ENCODE measurements at regions not wholly inside any gene's neighbourhood (a gene's known extent, or its start where the extent isn't known, plus 50 kb on each side); places are given as distances from the start of the nearest gene placed in this dataset.

DNA sequence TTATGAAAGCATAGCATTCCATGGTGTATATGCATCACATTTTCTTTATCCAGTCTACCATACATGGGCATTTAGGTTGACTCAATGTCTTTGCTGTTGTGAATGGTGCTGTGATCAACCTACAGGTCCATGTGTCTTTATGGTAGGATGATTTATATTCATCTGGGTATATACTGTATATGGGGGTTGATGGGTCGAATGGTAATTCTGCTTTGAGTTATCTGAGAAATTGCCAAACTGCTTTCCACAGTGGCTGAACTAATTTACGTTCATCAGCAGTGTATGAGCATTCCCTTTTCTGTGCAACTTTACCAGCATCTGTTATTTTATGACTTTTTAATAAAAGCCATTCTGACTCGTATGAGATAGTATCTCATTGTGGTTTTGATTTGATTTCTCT is 662.4 kb upstream of the BCHE start:
- no peak for DNase-seq

DNA sequence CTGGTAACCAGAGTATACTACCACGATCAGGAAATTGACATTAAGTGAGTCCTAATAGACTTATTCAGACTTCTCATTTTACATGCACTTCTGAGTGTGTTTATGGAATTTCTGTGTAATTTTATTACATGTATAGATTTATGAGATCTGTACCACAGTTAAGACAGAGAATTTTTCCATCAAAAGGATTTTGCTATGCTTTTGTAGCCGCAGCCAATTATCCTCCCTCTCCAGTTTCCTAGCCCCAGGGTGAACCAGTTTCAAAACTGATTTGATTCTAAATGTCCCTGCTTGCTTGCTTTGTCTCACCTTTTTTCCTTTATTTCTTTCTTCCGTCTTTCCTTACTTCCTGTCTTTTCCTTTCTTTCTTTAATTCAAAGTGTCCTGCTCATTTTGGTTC is 661.2 kb upstream of the BCHE start:
- no peak for DNase-seq

DNA sequence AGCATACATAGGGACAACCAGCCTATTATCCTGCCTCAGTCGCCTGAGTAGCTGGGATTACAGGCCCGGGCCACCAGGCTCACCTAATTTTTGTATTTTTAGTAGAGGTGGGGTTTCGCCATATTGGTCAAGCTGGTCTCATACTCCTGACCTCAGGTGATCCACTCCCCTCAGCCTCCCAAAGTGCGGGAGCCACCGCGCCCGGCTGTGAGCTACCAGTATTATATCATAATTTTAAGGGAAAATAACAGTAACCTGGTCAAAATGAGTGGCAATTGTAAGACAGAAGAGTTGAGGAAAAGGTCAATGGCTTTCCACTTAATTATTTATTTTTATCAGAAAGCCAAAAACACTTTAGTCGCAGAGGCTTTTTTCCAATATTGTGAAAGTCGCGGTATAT is 652.6 kb upstream of the BCHE start:
- no peak for DNase-seq

DNA sequence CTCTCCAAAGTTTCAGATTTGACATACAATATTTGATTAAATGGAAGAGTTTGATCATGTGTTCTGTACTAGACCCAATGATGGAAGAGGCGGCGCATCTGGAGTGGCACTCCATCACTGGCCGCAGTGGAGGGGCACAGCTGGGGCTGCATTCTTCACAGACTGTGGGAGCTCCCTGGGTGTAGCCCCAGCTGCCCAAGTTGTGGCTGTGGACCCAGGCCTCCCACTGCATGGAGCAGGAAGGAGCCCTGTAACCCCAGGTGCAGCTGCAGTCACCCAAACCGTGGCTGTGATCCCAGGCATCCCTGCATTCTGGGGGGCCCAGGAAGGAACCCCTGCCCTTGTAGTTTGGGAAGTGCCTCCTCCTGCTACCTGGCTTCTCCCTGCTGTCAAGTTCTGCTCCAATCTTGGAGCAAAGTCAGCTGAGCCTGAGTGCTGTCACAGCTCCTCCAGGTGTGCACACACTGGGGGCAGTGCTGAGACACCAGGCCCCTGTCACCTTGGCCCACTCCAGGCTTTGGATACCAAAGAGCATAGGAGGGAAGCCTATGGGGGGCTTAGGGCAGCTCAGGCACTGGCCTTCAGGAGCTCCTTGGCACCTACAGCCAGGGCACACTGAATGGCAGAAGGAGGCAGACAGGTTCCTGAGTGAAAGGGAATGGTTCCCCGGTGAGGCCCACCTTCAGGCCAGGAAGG is 651.9 kb upstream of the BCHE start:
- DNase-seq: no peak

DNA sequence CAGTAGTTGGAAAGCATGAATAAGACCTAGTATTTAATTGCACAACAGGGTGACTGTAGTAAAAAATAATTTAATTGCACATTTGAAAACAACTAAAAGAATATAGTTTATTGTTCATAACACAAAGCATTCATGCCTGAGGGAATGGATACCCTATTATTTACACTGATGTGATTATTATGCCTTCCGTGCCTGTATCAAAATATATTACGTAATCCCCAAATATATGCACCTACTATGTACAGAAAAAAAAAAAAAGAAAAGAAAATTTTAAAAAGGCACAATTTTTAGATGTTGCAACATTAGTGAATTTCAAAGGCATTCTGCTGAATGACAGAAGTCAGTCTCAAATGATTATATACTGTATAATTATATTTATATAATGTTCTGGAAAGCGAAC is 647.2 kb upstream of the BCHE start:
- DNase-seq: no peak

DNA sequence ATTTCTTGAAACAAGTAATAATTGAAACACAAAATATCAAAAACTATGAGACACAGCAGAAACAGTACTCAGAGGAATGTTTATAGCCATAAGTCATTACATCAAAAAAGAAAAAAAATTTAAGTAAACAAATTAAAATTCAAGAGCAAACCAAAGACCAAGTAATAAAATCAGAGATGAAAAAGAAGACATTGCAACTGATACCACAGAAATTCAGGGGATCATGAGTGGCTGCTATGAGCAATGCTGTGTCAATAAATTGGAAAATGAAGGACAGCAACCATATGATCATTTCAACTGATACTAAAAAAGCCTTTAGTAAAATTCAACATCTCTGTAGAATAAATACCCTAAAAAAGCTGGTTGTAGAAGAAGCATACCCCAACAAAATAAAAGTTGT is 644.1 kb upstream of the BCHE start:
- DNase-seq: no peak

DNA sequence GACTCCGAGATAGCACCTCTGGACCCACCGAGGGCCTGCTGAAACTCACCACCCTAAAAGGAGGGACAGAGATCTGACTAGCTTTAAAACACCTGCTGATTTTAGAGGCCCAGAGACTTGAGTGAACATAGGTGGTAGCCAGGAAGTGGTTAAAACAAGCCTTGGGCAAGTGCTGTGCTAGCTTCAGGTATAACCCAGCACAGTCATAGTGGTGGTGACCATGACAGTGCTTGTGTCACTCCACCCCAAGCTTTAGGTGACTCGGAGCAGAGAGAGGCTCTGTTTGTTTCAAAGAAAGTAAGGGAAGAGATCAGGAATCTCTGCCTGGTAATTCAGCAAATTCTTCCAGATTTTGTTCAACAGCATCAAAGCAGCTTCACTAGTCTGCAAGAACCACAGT is 641.1 kb upstream of the BCHE start:
- no peak for DNase-seq

DNA sequence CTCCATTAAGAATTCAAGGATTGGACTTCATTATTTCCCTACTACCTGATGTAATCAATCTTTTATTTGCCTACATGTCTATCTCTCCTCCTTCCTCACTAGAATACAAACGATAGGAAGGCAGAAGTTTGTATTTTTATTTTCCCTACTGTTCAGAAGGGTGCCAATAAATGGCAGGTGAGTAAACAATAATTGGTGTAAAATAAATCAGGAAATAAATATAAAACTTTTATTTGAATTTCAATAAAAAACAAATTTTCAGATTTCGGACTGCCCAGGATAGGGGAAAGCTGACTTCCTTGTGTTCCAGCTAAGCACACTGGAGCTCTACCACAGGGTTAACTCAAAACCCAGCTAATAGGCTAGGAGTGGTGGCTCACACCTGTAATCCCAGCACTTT is 636.3 kb upstream of the BCHE start:
- no peak for DNase-seq

DNA sequence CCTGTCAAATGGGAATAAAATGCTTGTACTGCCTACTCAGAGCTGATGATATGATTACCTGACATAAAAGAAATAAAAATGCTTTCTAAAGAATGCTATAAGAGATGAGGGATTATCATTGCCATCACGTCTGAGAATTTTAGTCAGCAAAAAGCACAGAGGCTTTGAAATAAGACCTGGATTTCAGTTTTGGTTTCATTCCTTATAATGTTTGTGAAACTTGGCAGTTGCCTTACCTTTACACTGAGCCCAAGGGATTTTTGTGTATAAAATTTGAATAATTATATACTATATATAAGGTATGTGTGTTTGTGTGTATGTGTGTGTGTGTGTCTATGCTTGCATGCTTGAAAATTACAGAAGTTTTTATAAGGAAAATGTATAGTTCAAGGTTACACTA is 634.8 kb upstream of the BCHE start:
- no peak for DNase-seq

DNA sequence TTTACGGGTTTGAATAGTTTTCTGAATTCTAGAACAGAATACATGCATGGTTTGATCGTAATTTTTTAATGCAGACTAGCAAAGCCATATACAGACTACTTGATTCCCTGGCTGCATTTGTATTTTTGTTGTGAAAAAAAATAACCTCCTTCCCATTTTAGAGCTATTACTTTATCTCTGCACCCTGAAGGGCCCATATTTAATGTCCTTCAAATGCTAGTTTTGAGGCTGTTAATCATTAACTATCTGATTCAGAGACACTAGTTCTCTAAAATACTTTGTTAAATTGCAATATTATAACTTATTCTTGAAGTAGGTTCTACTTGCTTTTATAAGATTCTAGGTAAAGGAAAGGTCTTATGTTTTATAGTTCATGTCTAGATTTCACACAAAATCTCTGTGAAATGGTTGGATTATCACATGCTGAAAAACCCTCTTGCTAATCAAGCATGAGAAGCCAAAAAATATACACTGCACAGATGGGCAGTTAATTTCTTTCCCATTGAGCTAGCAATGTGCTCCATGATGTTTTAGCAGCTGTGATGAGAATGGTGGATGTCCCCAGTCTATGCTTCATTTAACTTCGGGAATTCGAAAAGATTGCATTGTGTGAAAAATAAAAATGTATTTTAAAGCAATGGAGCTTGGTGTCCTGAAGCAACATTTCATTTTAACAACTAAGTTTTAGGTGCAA is 634.0 kb upstream of the BCHE start:
- no peak for DNase-seq

DNA sequence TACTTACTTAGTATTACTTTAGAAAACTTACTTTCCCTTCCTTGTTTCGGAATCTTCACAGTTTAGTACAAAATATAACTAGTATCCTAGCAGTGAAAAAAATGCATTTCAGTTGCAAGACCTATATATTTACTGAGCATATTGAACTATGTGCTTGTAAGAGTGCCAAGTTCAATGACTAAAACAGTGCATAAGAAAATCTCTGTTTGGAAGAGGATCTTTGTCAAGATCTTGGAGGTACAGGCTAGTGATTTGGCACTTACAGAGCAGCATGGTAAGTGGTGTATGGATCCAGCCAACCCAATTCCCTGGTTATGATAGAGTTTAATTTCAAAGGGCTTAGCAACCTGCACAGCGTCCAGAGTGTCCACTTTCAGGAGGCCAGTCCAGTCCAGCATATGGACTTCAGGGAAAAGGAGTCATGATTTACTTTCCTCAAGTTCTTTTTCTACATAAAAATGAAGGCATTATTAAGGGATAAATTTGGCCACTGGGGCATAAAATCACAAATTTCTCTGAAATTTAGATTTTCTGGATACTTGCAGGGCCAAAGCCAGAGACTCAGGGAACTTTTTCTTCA is 625.8 kb upstream of the BCHE start:
- no peak for DNase-seq

DNA sequence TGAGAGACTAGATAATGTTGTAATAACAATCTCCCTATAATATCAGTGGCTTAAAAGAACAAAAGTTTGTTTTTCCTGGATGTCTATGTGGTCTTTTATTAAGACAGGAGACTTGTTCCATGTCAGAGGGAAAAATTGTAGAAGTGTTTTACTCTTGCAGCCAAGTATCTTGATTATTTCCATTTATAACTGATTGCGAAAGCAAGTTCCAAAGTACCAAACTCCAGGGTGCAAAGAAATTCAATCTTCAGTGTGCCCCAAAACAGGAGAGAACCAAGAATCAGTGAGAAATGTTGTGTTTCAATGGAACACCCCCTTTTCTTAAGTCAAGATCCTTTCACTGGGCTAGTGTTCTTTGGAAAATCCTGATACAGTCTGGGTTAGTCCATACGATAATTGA is 624.4 kb upstream of the BCHE start:
- no peak for DNase-seq

DNA sequence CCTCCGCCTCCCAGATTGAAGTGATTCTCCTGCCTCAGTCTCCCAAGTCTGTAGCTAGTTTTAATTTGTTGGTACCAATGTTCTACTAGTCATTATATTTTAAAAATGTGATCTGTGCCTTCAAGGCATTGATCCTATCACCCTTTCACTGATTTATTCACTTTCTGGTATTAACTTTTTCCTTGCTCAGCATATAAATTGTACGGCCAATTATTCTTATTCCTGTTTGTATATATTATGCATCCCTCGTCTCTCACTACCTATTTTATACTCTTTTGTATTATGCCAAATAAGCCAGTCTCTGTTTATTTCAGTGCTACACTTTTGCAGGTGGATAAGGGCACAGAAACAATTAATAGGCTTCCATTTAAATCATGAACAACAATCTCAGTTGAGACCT is 620.2 kb upstream of the BCHE start:
- no peak for DNase-seq

DNA sequence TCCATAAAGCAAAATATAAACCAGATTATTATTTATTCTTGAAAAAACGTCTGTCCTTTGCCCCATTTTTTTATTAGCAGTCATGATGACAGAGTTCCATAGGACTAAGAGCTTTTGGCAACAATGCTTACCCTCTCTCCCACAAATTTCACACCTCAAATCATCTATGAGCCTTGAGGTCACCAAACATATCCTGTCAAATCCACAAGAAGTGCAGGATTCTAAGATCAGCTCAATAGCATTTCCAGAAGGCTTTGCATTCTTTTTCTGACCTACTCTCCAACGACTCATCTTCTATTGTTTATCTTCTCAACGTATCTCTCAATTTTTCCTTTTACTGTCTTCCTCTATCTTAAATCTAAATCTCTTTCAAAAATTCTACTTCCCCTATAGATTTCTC is 619.1 kb upstream of the BCHE start:
- DNase-seq: no peak

DNA sequence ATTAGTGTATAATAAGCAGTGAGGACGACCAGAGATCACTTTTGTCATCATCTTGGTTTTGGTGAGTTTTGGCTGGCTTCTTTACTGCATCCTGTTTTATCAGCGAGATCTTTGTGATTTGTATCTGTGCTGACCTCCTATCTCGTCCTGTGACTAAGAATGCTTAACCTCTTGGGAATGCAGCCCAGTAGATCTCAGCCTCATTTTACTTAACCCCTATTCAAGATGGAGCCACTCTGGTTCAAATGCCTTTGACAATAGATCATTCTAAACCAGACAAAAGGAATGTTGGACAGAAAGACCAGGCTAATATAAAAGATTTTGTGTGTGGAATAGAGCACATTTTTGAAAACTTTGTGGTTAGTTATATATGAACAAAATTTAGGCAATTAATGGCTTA is 618.5 kb upstream of the BCHE start:
- DNase-seq: no peak

DNA sequence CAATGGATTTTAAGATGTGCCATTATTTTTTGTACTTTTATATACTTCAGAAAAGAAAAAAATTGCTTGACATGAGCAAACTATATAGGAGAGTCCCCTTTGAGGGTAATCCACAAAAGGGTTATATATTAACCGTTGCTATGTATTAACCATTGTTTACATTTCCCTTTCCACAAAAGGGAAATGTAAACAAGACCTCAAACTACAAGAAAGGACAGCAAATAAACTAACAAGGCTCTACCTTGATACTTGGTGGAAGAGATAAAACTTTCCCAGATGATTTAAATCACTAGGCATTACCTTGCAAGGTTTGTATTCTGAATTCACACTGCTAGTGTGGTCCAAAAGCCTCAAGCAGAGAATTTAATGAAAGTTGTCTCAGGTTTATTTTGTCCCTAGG is 616.3 kb upstream of the BCHE start:
- DNase-seq: no peak

DNA sequence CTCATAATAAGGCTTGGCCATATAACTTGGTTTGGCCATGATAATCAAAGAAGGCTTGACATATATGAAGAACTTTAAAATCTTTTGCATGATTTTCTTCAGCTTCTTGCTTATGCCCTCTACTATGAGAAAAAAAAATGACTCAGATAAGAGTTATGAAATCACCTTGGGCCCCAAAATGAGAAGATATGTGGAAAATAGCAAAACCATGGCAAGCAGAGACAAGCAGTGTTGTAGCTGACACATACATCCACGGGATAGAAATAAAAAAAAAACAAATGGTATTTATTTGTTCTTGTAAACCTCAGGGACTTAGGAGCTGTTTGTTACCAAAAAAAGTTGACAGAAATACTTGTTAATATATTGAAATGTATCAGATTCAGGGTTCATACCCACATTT is 614.8 kb upstream of the BCHE start:
- no peak for DNase-seq

DNA sequence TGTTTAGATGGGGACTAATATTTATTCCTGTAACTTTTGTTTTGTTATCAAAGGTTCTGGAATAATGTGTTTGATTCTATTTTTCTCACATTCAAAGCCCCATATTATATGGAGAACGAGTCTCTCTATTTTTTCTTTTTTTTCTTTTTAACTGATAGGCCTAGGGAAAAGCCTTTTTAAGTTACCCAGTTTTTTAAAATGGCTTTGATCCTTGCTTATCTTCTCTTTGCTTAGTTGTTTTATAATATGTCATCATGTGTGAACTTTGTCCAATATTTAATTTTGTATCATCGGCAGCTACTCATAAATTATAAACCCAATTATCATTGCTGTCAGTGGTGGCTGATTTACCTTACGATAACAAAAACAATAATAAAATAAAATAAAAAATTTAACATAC is 610.3 kb upstream of the BCHE start:
- DNase-seq: no peak

DNA sequence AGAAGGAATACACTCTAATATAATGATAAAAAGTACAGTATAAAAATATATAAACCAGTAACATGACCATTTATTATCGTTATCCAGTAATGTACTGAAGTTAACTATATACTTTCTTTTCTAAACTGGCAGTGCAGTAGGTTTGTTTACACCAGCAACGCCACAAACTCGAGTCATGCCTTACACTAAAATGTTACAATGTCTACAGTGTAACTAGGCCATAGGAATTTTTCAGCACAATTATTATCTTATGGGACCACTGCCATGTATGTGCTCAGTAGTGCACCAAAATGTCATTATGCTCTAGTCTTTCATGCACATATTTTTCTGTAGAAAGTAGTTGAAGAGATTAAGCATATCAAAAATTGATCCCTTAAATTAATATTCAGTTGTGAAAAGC is 609.8 kb upstream of the BCHE start:
- no peak for DNase-seq

DNA sequence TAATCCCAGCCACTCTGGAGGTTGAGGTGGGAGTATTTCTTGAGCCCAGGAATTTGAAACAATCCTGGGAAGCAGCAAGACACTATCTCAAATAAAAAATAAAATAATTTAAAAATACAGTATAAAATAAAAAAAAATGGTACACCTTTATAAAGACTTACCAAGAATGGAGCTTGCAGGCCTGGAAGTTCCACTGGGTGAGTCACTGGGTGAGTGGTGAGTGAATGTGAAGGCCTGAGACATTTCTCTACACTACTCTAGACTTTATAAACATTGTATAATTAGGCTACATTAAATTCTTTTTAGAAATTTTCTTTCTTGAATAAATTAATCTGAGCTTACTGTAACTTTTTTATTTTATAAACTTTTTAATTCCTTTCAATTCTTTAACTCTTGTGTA is 609.1 kb upstream of the BCHE start:
- no peak for DNase-seq

DNA sequence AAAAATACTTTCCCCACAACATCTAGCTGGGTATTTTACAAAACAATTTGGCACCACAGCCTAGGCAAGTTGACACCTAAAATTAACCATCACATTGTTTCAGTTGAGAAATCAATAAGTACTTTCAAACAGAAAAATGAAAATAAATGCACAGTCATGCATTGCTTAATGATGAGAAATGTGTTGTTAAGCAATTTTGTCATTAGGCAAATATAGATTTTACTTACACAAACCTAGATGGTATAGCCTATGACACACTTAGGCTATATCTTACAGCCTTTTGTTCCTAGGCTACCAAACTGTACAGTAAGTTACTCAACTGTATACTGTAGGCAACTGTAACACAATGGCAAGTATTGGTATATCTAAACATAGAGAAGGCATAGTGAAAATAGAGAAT is 608.6 kb upstream of the BCHE start:
- DNase-seq: no peak

DNA sequence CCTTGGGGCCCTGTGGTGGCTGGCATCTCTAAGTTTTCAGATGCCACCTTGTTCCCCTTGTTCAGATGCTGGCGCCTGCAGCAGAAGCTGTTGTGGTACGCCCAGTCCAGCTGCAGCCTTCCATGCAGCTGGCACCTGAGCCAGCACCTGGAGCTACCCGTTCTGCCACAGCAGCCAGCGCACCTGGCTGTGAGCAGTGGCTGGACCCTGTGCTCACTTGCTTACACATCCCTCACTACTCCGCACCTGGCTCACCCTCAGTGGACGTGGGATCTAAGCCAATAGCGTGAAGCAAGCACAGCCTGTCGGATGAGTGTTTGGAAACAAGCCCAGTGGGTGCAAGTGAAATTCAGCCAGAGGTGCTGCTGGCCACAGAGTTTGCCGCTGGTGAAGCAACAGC is 607.5 kb upstream of the BCHE start:
- no peak for DNase-seq

DNA sequence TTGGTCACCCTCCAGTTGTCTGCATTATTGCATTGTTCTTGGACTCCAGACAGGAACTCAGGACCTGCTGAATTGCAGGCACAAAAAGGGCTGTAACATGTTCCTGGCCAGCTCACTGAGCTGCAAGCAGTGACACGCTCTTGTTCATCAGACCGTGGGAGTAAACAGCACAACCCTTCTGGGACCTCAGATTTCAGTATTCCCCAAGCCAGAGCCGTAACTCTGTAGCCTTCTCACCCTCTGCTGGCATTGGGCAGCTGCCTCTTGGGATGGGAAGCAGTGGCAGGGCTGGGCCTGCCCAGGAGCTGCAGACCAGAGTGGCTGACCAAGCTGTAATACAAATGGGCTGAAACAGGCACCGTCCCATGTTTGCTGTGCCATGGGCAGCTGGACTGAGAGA is 607.1 kb upstream of the BCHE start:
- DNase-seq: no peak

DNA sequence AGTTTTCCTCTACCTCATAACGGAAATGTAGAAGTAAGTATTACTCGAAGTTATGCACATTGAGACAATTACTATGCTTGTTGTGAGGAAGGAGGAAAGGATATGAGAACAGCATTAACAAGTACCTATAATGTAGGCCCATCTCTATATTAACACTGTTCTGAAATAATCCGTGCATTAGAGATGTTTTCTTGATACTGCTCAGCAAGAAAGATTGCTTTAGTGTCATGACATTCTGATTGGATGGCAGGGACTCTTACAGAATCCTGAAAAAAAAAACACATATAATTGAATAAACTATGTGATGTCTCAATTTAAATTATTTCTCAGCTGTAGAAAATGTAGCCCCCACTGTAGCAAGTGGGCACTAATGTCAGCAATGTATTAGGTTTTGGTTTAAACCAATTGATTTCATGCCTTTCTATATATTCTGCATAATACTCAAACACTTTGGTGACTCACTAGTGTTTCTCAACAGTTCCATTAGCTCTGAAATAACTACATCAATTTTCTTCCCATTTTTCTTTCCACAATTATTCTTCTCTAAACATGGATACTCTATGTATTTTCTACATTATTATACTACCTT is 598.3 kb upstream of the BCHE start:
- DNase-seq: no peak

DNA sequence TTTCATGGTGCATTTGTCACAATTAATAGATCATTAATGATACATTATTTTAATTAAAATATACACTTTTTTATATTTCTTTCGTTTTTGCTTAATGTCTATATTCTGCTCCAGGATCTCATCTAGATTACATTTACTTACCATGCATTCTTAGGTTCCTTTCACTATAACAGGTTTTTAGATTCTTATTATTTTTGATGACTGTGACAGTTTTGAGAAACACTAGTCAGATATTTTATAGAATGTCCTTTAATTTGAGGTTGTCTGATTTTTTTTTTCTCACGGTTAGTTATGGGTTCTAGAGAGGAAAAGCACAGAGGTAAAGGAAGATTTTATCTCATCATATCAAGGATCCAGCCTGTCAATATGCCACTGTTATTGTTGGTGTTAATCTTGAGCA is 595.8 kb upstream of the BCHE start:
- no peak for DNase-seq

Data from DMS153 (cell line).